Mucosa of descending colon (tissue), 3 donors: ENCODE measurements at regions not wholly inside any gene's neighbourhood (a gene's known extent, or its start where the extent isn't known, plus 50 kb on each side); places are given as distances from the start of the nearest gene placed in this dataset.

ENCODE experiments used
- ATAC-seq: fragments of 200-7000 bp; cut with Tn5 transposase; one replicate; pipeline ENCODE4 v1.9.1; 2020; ENCODE audit warnings: mild to moderate bottlenecking, moderate library complexity
- DNase-seq, 3 donors: peaks; one replicate each; pipeline ENCODE4 v3.0.0-alpha.2; 2020
- H3K36me3 ChIP-seq: fragments of 200-600 bp; one replicate; pipeline ENCODE4 v1.8.0; 2021; ENCODE audit warnings: low read depth, mild to moderate bottlenecking
- H3K4me1 ChIP-seq: fragments of 200-600 bp; one replicate; pipeline ENCODE4 v1.8.0; 2021; ENCODE audit warnings: low read depth, mild to moderate bottlenecking
- H3K4me3 ChIP-seq: fragments of 200-600 bp; one replicate; pipeline ENCODE4 v1.8.0; 2021; ENCODE audit warnings: mild to moderate bottlenecking
- H3K9me3 ChIP-seq: fragments of 200-600 bp; one replicate; pipeline ENCODE4 v1.8.0; 2021; ENCODE audit warnings: mild to moderate bottlenecking
- CTCF ChIP-seq: fragments of 200-600 bp; IDR thresholded peaks from one replicate; pipeline ENCODE4 v1.8.0; 2022; ENCODE audit warnings: antibody characterized with exemption, mild to moderate bottlenecking
- intact Hi-C, 2 donors: fragments of 100-400 bp; cut with DNase I in 1 of 2; cut with micrococcal nuclease in 1 of 2; formaldehyde crosslinking; loops; one replicate each; pipeline versions ENCODE4 v1.11.0 to v1.11.1; 2022; cut with DNase I, micrococcal nuclease
- donor health status: DM: no; HTN: no; CAD: no; lungs with moderate emphysema.
- donor health status: DM: no; HTN: no; CAD: no.
- donor health status: DM: no; HTN: yes; CAD: no.

- Histone ChIP-seq H3K36me3 (no peaks in the 10 kb centered on the region), H3K9me3 (no peaks in the 10 kb centered on the region), H3K4me3 (no peak overlapping the region), H3K4me1 (no peaks in the 10 kb centered on the region)
- ATAC-seq (no peak), DNase-seq (no peak)
- intact Hi-C loops: no loop called here
- no peak for TF ChIP-seq CTCF
Measured at GRCh38 chr6:33918175-33918695, 114.4 kb upstream of the MLN start.

- ATAC-seq (no peak), DNase-seq (peak in 1 of 3 donors; percentile 30)
- H3K36me3 ChIP-seq: no peaks in the 10 kb centered on the region
- TF ChIP-seq CTCF: no peak
- H3K4me1 ChIP-seq: no peaks in the 10 kb centered on the region
- intact Hi-C loops: no loop called here
- H3K4me3 ChIP-seq: no peak overlapping the region
- no peaks in the 10 kb centered on the region for H3K9me3 ChIP-seq
Measured at GRCh38 chr6:33915134-33915533, 111.3 kb upstream of the MLN start.

- no peak for TF ChIP-seq CTCF
- Histone ChIP-seq H3K4me3 (no peak overlapping the region), H3K4me1 (no peaks in the 10 kb centered on the region), H3K9me3 (no peaks in the 10 kb centered on the region), H3K36me3 (no peaks in the 10 kb centered on the region)
- ATAC-seq (peak; percentile 69), DNase-seq (peak in 2 of 3 donors; percentile 36 to 42)
- intact Hi-C loops: no loop called here
Measured at GRCh38 chr6:33914645-33915044, 110.8 kb upstream of the MLN start.

GRCh38 chr6:33912195-33912594 is 108.4 kb upstream of the MLN start:
- no peaks in the 10 kb centered on the region for H3K36me3 ChIP-seq
- intact Hi-C loops: no loop called here
- no peak for TF ChIP-seq CTCF
- no peak for ATAC-seq
- H3K4me1 ChIP-seq: no peaks in the 10 kb centered on the region
- no peaks in the 10 kb centered on the region for H3K9me3 ChIP-seq
- DNase-seq: no peak
- H3K4me3 ChIP-seq: no peak overlapping the region

- Histone ChIP-seq H3K9me3 (no peaks in the 10 kb centered on the region), H3K4me1 (no peaks in the 10 kb centered on the region), H3K4me3 (no peak overlapping the region), H3K36me3 (no peaks in the 10 kb centered on the region)
- DNase-seq (no peak), ATAC-seq (no peak)
- TF ChIP-seq CTCF: no peak
- intact Hi-C loops: no loop called here
Measured at GRCh38 chr6:33911488-33911887, 107.7 kb upstream of the MLN start.

GRCh38 chr6:33910594-33910993 is 106.8 kb upstream of the MLN start:
- Histone ChIP-seq H3K4me1 (no peaks in the 10 kb centered on the region), H3K36me3 (no peaks in the 10 kb centered on the region), H3K9me3 (no peaks in the 10 kb centered on the region), H3K4me3 (no peak overlapping the region)
- DNase-seq (no peak), ATAC-seq (no peak)
- intact Hi-C loops: no loop called here
- TF ChIP-seq CTCF: no peak
